Fibroblast of gingiva (primary cell): ENCODE measurements at regions not wholly inside any gene's neighbourhood (a gene's known extent, or its start where the extent isn't known, plus 50 kb on each side); places are given as distances from the start of the nearest gene placed in this dataset.
"Not testable (repeated sequence)": the region's sequence is repeated elsewhere in the genome, so short reads cannot be mapped to it uniquely, and the experiment has no call there.

Experiments used
- DNase-seq: peaks from one replicate; pipeline ENCODE4 v3.0.0-alpha.2; 2011; ENCODE audit warnings: low read depth

GRCh38 chr6:51479296-51479695 lies 608.1 kb downstream of the PKHD1 start:
- no peak for DNase-seq

DNA sequence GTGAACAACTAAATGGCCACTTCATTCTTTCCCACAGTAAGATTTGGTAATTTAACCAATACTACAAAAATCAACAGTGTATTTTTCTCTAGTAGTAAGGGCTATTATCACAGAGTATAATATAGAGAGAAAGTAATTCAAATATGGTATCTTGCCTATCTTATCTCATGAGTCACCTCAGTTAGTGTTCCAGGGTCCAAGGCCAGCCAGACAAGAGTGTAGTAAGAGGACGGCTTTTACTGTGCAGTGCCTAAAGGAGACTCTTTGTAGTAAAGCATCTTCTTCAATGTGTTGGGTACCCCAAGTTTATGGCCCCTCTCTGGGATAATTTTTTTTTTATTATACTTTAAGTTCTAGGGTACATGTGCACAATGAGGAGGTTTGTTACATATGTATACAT lies 607.4 kb downstream of the PKHD1 start:
- no peak for DNase-seq

DNA sequence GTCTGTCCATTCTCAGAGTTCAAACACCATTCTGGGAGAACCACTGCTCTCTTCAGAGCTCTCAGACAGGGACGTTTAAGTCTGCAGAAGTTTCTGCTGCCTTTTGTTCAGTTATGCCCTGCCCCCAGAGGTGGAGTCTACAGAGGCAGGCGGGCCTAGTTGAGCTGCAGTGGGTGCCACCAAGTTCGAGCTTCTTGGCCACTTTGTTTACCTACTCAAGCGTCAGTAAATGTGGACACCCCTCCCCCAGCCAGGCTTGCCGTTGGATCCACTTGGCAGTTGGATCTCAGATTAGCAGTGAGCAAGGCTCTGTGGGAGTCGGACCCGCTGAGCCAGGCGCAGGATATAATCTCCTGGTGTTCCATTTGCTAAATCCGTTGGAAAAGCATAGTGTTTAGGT lies 601.5 kb downstream of the PKHD1 start:
- DNase-seq, result not testable (repeated sequence)

GRCh38 chr6:51487937-51488336 lies 599.5 kb downstream of the PKHD1 start:
- DNase-seq, result no peak

DNA sequence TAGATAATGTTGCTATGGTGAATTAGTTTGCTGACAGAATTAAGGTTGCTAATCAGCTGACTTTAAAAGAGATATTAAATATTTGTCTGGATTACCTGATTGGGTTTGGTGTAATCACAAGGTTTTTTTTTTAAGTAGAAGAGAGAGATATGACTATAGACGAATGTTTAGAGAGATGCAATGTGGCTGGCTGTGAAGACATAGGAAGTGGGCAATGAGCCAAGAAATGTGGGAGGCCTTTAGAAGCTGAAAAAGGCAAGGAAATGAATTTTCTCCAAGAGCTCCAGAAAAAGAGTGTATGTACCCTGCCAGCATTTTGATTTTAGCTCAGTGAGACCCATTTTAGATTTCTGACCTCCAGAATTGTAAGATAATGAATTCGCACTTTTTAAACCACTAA lies 598.3 kb downstream of the PKHD1 start:
- DNase-seq, result no peak

GRCh38 chr6:51490101-51490500 lies 597.3 kb downstream of the PKHD1 start:
- DNase-seq, result no peak

DNA sequence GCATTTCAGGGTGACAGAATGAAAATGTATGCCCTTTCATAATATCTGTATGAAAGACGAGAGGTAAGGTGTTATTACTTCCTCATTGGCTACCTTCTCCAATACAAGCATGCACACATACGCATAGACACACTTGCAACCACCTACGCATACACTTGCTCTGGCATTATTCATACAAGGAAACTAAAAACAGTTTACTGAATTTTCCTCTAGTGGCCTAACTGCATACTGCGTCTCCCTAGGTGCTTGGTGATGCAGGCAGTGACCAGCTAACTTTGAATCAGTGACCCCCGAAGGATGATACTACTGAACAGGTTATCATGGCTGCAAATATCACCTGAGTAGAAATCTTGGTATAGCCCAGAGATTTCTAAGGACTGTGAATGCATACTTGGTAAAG lies 593.1 kb downstream of the PKHD1 start:
- DNase-seq, result no peak

DNA sequence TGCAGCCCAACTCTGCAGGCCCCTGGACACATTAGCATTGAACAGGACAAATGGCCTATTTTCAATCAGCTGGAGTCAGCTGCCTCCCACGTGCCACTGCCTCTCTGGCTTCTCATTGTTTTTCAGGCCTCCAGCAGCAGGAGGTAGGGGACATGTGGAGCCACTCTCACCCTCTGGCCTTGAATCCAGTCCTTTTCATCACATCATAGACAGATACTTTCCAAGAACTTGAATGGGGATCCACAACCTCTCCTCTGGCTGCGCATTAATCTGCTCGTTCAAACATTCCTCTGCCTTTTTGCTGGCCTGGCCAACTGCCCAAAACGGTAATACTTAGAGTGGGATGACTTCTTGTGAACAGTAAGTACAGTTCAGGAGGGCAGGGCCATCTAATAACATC lies 592.3 kb downstream of the PKHD1 start:
- DNase-seq, result no peak

- DNase-seq, result no peak
Measured at GRCh38 chr6:51495610-51496396, 591.6 kb downstream of the PKHD1 start.

GRCh38 chr6:51502996-51503395 lies 584.4 kb downstream of the PKHD1 start:
- no peak for DNase-seq

- DNase-seq, result no peak
Measured at GRCh38 chr6:51505434-51505833, 582.0 kb downstream of the PKHD1 start.

GRCh38 chr6:51509597-51509996 lies 577.8 kb downstream of the PKHD1 start:
- DNase-seq, result no peak

- no peak for DNase-seq
Measured at GRCh38 chr6:51511081-51511480, 576.3 kb downstream of the PKHD1 start.

- DNase-seq, result peak; percentile 66
Measured at GRCh38 chr6:51513891-51514747, 573.3 kb downstream of the PKHD1 start.

GRCh38 chr6:51514748-51515402 lies 572.5 kb downstream of the PKHD1 start:
- DNase-seq, result no peak

DNA sequence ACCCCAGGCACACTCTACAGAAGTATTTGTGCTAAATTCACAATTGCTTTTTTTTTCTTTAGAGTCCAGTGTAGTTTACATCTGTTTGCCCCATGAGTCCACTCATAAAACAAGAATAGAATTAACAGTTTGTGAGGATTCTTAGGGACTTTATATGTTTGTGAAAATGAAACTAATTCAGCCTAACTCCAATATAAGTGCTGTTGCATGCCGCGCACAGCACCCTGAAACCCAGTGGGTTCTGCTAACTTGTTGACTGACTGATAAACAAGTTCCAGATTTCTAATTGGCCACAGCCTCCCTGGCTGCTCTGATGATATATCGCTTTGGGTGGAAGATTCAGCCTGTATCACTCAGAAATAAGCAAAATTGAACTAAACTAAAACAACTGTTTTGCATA lies 561.4 kb downstream of the PKHD1 start:
- no peak for DNase-seq

GRCh38 chr6:51526922-51527321 lies 560.5 kb downstream of the PKHD1 start:
- DNase-seq, result no peak

GRCh38 chr6:51528556-51528955 lies 558.9 kb downstream of the PKHD1 start:
- peak; percentile 3 for DNase-seq

DNA sequence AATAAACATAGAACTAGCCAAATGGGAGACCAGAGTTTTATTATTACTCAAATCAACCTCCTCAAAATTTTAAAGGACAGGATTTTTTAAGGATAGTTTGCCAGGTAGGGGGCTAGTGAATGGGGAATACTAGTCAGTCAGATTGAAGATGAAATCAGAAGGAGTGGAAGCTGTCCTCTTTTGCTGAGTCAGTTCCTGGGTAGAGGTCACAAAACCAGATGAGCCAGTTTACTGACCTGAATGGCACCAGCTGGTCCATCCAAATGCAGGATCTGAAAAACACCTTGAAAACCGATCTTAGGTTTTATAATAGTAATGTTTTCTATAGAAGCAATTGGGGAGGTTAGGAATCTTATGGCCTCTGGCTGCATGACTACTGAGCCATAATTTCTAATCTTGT lies 558.2 kb downstream of the PKHD1 start:
- DNase-seq, result no peak

- no peak for DNase-seq
Measured at GRCh38 chr6:51531623-51532022, 555.8 kb downstream of the PKHD1 start.

DNA sequence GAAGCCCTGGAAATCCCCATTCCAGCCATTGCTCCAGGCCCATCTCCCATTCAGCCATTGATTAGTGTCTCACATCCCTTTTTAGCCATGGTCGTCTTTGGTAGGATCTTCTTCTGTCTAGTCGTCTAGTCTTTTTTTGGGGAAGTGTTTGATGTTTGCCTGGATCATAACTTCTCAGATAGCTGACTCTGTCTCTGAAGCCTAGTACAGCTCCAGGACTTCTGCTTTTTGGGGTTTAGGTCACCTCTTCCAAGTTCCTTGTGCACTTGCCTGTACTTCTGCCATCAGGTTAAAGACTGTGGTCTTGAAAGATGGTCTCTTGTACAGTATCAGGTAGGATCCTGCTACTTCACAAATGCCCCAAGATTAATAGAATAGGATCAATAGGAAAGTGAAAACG lies 553.5 kb downstream of the PKHD1 start:
- DNase-seq, result no peak

GRCh38 chr6:51535327-51535726 lies 552.1 kb downstream of the PKHD1 start:
- DNase-seq, result no peak

DNA sequence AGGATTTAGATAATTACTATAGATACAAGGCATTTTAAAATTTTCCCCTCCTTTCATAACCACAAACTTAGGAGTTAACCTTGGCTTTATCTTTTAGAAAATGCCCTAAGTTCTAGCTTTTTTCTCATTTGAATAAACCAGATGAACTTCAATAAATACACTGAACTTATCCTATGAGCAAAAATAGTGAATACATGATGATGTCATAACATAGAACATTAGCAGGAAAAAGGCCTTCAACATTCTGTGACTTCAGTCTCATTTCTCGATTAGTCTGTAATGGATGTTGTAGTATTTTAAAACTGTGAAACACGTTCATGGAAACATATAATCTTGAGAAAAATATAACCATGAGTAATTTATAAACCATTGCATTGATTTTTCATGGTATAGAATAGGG lies 550.7 kb downstream of the PKHD1 start:
- no peak for DNase-seq
